Mammary epithelial cell (primary cell): ENCODE measurements at regions not wholly inside any gene's neighbourhood (a gene's known extent, or its start where the extent isn't known, plus 50 kb on each side); places are given as distances from the start of the nearest gene placed in this dataset.

Experiments used
- CTCF ChIP-seq, 2 donors: IDR thresholded peaks in 1 of 2; conservative IDR thresholded peaks in 1 of 2; 2 replicates each; pipeline ENCODE4 v1.5.1; 2011 to 2012; ENCODE audit warnings: inconsistent platforms in 2 of 2, low read length in 2 of 2, mild to moderate bottlenecking in 2 of 2, control low read depth in 1 of 2, low read depth in 1 of 2; ENCODE audit not compliant: insufficient read depth in 1 of 2; ENCODE audit errors: extremely low read depth in 1 of 2
- EZH2 ChIP-seq: IDR thresholded peaks from 2 replicates; pipeline ENCODE4 v1.6.1; 2012; ENCODE audit warnings: low read length, inconsistent platforms, borderline replicate concordance

DNA sequence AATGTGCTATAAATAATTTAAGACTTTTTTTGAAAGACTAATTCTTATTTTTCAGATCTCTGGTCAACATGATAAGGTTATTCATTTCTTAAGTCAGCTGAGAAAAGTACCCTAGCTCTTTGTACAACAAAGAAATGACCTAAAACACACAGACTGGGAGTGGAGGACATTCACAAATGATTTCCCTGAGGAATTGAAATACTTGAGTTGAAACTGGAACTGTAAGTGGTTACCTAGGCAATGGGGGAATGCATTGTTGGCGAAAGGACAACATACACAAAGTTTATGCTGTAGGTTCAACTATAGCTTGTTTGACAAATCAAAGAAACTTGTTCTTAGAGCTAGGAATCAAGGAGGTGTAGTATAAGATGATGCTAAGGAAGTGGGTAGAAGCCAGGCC is 915.5 kb downstream of the FAT4 start:
- TF ChIP-seq CTCF (conservative IDR thresholded peaks at IDR 0.05 in 1 of 2, IDR thresholded peaks at IDR 0.05 in 1 of 2; ENCODE audit: extremely low read depth in 1 of 2, insufficient read depth in 1 of 2, low read depth in 1 of 2, low read length in 2 of 2) (no peak), EZH2 (no peak)
